GM21515 (cell line): ENCODE measurements at regions not wholly inside any gene's neighbourhood (a gene's known extent, or its start where the extent isn't known, plus 50 kb on each side); places are given as distances from the start of the nearest gene placed in this dataset.
"Not testable (repeated sequence)": the region's sequence is repeated elsewhere in the genome, so short reads cannot be mapped to it uniquely, and the experiment has no call there.

Source experiments
- ATAC-seq: cut with Tn5 transposase; IDR thresholded peaks from one replicate; pipeline ENCODE4 v1.9.1; 2021; ENCODE audit not compliant: unreplicated experiment

DNA sequence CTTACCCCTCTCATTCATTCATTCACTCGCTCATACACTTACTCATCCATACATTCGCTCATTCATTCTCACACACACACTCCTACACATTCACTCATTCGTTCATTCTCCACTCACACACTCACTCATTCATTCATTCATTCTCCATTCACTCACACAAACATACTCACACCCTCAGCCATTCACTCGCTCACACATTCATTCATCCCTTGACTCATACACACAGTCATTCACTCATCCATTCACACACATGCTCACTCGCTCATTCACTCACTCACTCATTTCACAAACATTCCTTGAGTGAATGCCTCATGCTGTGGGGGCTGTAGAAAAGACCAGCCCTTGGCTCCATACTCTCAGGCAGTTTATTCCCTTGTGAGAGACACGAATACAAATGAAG, 151.1 kb upstream of the MAMLD1 start:
- no peak for ATAC-seq

- no peak for ATAC-seq
Observed at GRCh38 chrX:150212672-150213480, 150.2 kb upstream of the MAMLD1 start.

- ATAC-seq, result no peak
Observed at GRCh38 chrX:150213481-150214030, 149.6 kb upstream of the MAMLD1 start.

DNA sequence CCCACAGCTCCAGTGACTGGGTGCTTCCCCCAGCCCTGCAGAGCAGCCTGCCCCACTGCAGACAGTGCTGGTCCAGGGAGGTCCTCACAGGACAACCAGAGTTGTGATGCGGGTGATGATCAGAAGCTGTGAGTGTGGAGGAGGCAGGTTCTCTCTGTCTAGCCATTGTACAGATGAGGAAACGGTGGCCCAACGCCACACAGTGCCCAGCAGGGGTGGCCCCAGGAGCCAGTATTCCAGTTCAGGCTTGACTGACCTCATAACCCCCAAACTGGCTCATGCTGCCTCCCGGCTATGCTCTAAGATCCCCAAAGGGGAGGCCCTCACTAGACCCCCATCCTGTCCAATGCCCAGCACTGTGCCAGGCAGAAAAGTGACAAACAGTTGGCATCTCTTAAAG, 147.1 kb upstream of the MAMLD1 start:
- not testable (repeated sequence) for ATAC-seq

DNA sequence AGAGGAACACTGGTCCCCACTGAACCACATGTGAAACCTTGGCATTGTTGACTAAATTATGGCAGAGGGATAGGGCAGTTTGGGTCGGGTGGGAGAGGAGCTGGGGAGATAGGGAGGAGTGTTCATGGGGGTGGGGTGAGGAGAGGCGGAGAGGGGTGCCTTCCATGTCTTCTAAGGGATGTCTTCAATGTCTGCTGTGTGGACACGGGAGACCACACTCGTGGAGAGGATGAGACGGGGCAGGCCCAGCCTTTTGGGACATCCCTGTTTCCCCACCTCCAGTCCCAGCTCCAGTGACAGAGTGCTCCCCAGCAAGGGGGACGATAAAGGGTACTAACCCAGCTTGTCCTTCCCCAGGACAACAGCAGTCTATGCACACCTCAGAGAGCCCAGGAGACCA, 146.4 kb upstream of the MAMLD1 start:
- no peak for ATAC-seq

DNA sequence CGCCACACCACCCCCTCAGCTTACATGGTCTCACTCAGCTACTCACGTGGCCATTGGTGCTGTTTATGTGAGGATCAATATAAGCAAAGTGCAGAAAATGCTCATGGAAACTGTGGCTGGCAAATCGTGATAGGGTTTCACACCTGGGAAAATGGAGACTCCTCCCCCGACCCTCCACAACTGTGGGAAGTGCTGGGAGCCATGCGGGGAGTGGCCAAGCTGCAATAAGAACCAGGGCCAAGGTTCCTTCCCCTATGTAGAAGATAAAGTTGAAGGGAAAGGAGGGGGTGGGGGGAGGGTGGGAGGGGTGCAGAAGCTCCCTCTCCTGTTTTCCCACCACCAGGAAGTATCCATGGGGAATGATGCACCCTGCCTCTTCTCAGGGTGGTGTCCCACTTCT, 145.5 kb upstream of the MAMLD1 start:
- ATAC-seq, result no peak

- no peak for ATAC-seq
Observed at GRCh38 chrX:150219374-150220185, 143.5 kb upstream of the MAMLD1 start.

GRCh38 chrX:150223176-150224015, 139.7 kb upstream of the MAMLD1 start:
- no peak for ATAC-seq

GRCh38 chrX:150224676-150225075, 138.4 kb upstream of the MAMLD1 start:
- ATAC-seq, result no peak

- ATAC-seq, result no peak
Observed at GRCh38 chrX:150225266-150225665, 137.9 kb upstream of the MAMLD1 start.

GRCh38 chrX:150225756-150226155, 137.4 kb upstream of the MAMLD1 start:
- no peak for ATAC-seq

DNA sequence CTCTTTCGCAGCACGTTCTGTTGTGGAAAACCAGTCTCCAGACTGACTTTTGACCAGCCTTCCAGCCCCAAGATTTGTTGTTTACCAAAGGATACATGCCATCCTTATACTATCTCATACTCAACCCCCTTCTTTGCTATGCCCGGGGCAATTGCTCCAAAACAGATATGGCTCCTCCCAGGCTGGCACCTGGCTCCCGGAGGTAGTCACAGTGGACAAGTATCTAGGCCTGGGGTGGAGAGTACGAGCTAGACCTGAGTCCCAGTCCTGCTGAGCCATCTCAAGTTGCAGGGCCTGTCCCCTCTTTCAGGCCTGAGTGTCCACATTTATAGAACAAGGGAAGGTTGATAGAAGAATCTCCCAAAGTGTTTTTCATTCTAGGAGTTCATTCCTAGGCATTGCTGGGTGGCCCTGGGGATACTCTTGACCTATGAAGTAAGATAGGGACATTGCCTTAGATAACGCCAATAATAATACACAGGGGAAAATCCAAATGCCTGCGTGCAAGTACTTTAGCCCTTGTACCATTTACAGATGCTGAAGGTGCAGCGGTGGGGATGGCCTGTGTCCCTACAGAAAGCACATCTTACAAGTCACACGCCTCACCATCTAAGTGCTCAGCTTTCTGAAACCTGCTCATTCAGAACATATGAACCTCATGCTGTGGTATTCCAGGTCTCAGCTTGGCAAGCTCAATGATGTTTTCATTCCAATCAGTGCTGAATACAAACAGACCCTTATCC, 136.7 kb upstream of the MAMLD1 start:
- ATAC-seq, result no peak

DNA sequence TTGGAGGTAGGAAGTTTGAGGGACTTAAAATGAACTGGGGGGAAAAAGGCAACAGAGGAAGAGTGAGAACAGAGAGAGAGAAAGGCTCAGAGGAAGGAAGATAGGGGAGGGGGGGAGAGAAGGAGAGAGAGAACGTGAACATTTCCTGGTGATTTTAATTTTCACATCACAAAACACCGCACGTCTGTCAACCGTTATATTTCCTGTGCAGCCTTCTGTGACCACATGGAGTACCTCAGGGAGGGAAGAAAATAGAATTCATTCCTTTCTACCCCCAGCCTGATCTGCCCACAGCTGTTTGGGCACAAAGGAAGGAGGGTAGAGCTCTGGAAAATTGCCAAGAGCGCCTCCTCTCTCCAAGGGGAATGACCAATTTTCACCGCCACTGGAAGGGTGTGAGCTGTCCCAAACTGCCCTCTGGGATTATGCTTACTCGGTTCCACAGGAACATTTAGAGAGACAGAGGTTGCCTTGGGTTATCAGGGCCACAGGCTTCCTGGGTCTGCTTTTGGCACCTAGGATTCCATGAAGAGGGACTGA, 135.7 kb upstream of the MAMLD1 start:
- ATAC-seq, result no peak

DNA sequence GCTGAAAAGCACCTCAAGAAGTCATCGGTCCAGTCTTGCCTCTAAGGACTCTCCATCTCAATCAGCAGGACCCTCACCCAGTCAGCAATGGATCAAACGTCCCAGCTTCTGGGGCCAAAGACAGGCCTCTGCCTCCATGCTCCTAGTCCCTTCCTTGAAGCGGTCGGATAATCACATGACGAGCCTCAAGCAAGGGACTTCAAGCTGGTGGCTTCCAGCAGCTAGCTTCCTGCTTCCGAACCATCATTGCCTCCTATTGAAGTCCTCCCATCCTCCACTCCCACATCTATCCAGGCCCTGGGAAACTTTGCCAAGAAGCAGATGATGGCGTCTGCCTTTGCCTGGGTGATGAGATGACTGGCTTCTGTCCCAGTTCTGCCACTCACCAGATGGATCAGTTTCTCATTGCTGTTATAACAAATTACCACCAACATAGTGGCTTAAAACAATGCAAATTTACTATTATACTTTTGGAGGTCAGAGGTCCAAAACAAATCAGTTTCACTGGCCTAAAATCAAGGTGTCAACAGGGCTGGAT, 135.2 kb upstream of the MAMLD1 start:
- no peak for ATAC-seq

DNA sequence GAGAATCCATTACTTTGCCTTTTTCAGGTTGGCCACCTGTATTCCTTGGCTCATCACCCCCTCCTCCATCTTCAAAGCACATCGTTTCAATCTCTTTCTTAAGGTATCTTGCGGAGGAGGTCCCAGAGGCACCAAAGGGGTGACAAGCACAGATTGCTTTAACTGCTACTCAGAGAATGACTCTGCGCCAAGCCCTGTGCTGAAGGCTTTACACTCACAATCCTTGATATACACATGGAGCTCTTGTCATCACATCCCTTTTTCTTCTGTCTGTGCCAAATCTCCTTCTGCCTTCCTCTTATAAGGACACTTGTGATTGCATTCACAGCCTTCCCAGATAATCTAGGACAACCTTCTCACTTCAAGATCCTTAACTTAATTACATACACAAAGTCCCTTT, 134.7 kb upstream of the MAMLD1 start:
- ATAC-seq, result no peak

- ATAC-seq, result no peak
Observed at GRCh38 chrX:150229030-150229429, 134.1 kb upstream of the MAMLD1 start.

- ATAC-seq, result no peak
Observed at GRCh38 chrX:150229481-150229880, 133.6 kb upstream of the MAMLD1 start.

DNA sequence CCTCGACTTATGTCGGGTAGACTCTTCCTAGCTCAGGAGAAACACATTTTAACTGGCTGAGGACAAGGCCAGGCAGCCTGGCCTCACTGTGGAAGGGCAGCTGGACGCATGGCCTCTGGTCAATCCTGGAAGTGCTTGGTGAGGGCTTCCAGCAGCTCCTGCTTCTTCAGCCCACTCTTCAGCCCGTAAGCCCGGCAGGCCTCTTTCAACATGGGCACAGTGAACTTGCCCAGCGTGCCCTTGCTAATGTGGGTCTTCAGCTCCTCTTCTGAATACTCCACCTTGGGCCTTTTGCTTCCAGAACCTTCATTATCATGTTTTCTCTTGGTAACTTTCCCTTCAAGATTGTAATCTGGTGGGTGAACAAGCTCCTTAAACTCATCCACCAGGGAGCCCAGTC, 132.2 kb upstream of the MAMLD1 start:
- not testable (repeated sequence) for ATAC-seq

- ATAC-seq, result not testable (repeated sequence)
Observed at GRCh38 chrX:150231368-150231767, 131.7 kb upstream of the MAMLD1 start.

DNA sequence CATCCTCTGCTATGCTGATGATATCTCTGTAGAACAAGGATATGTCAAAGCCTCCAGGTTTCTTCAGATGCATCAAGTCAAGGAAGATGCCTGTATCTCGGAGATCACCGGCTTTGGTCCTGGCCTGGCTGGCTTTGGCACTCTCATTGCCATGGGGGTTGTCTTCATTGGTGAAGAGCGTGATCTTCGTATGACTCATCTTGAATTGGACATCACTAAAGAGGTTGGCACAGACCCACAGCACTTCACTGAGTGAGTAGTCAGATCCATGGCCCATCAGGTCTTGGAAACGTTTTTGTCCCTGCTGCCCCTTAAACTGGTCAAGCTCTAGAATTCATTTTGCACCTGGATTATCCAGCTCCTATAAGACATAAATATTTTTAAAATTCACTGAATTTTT, 130.9 kb upstream of the MAMLD1 start:
- not testable (repeated sequence) for ATAC-seq
